ENCODE measurements at regions not wholly inside any gene's neighbourhood (a gene's known extent, or its start where the extent isn't known, plus 50 kb on each side); places are given as distances from the start of the nearest gene placed in this dataset.

DNA sequence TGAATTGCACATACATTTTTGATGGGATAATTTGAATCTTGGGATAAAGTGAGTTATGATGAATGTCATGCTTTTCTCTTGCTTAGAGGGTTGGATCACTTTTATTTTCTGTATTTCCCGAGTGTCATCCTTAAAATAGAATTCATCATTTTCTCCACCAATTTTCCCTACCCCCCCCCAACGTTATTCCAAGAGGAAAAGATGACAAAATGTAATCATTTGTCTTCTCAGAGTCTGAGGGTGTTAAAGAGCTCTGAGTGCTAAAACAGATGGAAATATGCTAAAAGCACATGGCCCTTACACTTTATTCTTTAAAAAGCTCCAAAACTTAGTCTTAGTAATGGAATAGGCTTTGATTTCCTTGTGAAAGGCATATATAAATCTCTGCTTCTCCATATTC, 81.4 kb downstream of the CHRM3 start:
- TF ChIP-seq, protein P1, sequence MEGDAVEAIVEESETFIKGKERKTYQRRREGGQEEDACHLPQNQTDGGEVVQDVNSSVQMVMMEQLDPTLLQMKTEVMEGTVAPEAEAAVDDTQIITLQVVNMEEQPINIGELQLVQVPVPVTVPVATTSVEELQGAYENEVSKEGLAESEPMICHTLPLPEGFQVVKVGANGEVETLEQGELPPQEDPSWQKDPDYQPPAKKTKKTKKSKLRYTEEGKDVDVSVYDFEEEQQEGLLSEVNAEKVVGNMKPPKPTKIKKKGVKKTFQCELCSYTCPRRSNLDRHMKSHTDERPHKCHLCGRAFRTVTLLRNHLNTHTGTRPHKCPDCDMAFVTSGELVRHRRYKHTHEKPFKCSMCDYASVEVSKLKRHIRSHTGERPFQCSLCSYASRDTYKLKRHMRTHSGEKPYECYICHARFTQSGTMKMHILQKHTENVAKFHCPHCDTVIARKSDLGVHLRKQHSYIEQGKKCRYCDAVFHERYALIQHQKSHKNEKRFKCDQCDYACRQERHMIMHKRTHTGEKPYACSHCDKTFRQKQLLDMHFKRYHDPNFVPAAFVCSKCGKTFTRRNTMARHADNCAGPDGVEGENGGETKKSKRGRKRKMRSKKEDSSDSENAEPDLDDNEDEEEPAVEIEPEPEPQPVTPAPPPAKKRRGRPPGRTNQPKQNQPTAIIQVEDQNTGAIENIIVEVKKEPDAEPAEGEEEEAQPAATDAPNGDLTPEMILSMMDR (IDR thresholded peaks at IDR 0.05; ENCODE audit: insufficient read depth, low read length), result no peak
- TF ChIP-seq, protein P2, sequence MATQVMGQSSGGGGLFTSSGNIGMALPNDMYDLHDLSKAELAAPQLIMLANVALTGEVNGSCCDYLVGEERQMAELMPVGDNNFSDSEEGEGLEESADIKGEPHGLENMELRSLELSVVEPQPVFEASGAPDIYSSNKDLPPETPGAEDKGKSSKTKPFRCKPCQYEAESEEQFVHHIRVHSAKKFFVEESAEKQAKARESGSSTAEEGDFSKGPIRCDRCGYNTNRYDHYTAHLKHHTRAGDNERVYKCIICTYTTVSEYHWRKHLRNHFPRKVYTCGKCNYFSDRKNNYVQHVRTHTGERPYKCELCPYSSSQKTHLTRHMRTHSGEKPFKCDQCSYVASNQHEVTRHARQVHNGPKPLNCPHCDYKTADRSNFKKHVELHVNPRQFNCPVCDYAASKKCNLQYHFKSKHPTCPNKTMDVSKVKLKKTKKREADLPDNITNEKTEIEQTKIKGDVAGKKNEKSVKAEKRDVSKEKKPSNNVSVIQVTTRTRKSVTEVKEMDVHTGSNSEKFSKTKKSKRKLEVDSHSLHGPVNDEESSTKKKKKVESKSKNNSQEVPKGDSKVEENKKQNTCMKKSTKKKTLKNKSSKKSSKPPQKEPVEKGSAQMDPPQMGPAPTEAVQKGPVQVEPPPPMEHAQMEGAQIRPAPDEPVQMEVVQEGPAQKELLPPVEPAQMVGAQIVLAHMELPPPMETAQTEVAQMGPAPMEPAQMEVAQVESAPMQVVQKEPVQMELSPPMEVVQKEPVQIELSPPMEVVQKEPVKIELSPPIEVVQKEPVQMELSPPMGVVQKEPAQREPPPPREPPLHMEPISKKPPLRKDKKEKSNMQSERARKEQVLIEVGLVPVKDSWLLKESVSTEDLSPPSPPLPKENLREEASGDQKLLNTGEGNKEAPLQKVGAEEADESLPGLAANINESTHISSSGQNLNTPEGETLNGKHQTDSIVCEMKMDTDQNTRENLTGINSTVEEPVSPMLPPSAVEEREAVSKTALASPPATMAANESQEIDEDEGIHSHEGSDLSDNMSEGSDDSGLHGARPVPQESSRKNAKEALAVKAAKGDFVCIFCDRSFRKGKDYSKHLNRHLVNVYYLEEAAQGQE (IDR thresholded peaks at IDR 0.05; ENCODE audit: insufficient replicate concordance, low read depth), result no peak
- TF ChIP-seq POLR2AphosphoS5 (IDR thresholded peaks at IDR 0.05; ENCODE audit: low read depth), result no peak
